Activated B cell treated with CpG ODN at 0.5 μM for 24 hours (primary cell): ENCODE measurements at regions not wholly inside any gene's neighbourhood (a gene's known extent, or its start where the extent isn't known, plus 50 kb on each side); places are given as distances from the start of the nearest gene placed in this dataset.

Experiments
- ATAC-seq: fragments of 200-7000 bp; cut with Tn5 transposase; one replicate; pipeline ENCODE4 v1.10.0; 2021; ENCODE audit warnings: low read depth, mild to moderate bottlenecking, moderate library complexity
- CTCF ChIA-PET: fragments of 350-600 bp; sonication (Branson Sonifier 250); formaldehyde crosslinking; loops from one replicate; lab custom pipeline; 2021; ENCODE audit warnings: antibody characterized with exemption; lab: Charles Lee
- POLR2A ChIA-PET: fragments of 350-600 bp; sonication (Branson Sonifier 250); formaldehyde crosslinking; loops from one replicate; lab custom pipeline; 2021; ENCODE audit warnings: antibody characterized with exemption; lab: Charles Lee
- DNase-seq: peaks from one replicate; pipeline ENCODE4 v3.0.0; 2022
- H3K27ac Mint-ChIP-seq: one replicate; pipeline ENCODE4 v1.8.0; 2020; ENCODE audit warnings: mixed read lengths
- H3K27me3 Mint-ChIP-seq: one replicate; pipeline ENCODE4 v1.8.0; 2021; ENCODE audit warnings: mixed read lengths
- H3K36me3 Mint-ChIP-seq: one replicate; pipeline ENCODE4 v1.8.0; 2021; ENCODE audit warnings: low read depth, mixed read lengths
- H3K4me1 Mint-ChIP-seq: one replicate; pipeline ENCODE4 v1.8.0; 2021; ENCODE audit warnings: mixed read lengths
- H3K4me3 Mint-ChIP-seq: one replicate; pipeline ENCODE4 v1.8.0; 2020; ENCODE audit warnings: mild to moderate bottlenecking, mixed read lengths
- H3K9me3 Mint-ChIP-seq: one replicate; pipeline ENCODE4 v1.8.0; 2020; ENCODE audit warnings: mixed read lengths
- CTCF ChIP-seq: fragments of 200-600 bp; IDR thresholded peaks from one replicate; pipeline ENCODE4 v1.8.0; 2022; ENCODE audit warnings: antibody characterized with exemption, mild to moderate bottlenecking
- intact Hi-C: fragments of 100-400 bp; cut with micrococcal nuclease; formaldehyde crosslinking; loops from one replicate; pipeline ENCODE4 v1.15.1; 2024

- Mint-ChIP-seq H3K36me3 (no peaks in the 10 kb centered on the region), H3K27ac (no peak overlapping the region), H3K4me1 (no peaks in the 10 kb centered on the region), H3K4me3 (no peak overlapping the region), H3K27me3 (no peaks in the 10 kb centered on the region), H3K9me3 (no peaks in the 10 kb centered on the region)
- ChIA-PET CTCF (no interaction called here), POLR2A (no interaction called here)
- TF ChIP-seq CTCF = no peak
- intact Hi-C loops = no loop called here
- ATAC-seq (no peak), DNase-seq (no peak)
Measured at GRCh38 chr4:141913928-141914327, 277.5 kb downstream of the IL15 start.

- CTCF ChIA-PET = no interaction called here
- H3K27me3 Mint-ChIP-seq = no peaks in the 10 kb centered on the region
- intact Hi-C loops = no loop called here
- no peaks in the 10 kb centered on the region for H3K4me1 Mint-ChIP-seq
- TF ChIP-seq CTCF = no peak
- H3K9me3 Mint-ChIP-seq = no peaks in the 10 kb centered on the region
- DNase-seq (no peak), ATAC-seq (no peak)
- no peaks in the 10 kb centered on the region for H3K36me3 Mint-ChIP-seq
- POLR2A ChIA-PET = no interaction called here
- no peak overlapping the region for H3K27ac Mint-ChIP-seq
- H3K4me3 Mint-ChIP-seq = no peak overlapping the region
Measured at GRCh38 chr4:141914746-141915145, 278.4 kb downstream of the IL15 start.

GRCh38 chr4:141919649-141920048, 283.3 kb downstream of the IL15 start:
- Mint-ChIP-seq H3K27ac (no peak overlapping the region), H3K4me1 (no peaks in the 10 kb centered on the region), H3K4me3 (no peak overlapping the region), H3K36me3 (no peaks in the 10 kb centered on the region), H3K27me3 (no peaks in the 10 kb centered on the region), H3K9me3 (no peaks in the 10 kb centered on the region)
- intact Hi-C loops = no loop called here
- TF ChIP-seq CTCF = no peak
- POLR2A ChIA-PET = no interaction called here
- no peak for DNase-seq
- CTCF ChIA-PET = interaction anchor here (0.5 kb wide), 1 partner anchor 371 kb away, joined by 3 read pairs; no protein-coding TSS in a partner anchor
- ATAC-seq = no peak

- no peak for TF ChIP-seq CTCF
- POLR2A ChIA-PET = no interaction called here
- DNase-seq = no peak
- H3K9me3 Mint-ChIP-seq = no peaks in the 10 kb centered on the region
- CTCF ChIA-PET = no interaction called here
- H3K4me3 Mint-ChIP-seq = no peak overlapping the region
- H3K27me3 Mint-ChIP-seq = no peaks in the 10 kb centered on the region
- ATAC-seq = no peak
- no peak overlapping the region for H3K27ac Mint-ChIP-seq
- no peaks in the 10 kb centered on the region for H3K4me1 Mint-ChIP-seq
- no peaks in the 10 kb centered on the region for H3K36me3 Mint-ChIP-seq
- intact Hi-C loops = no loop called here
Measured at GRCh38 chr4:141921293-141921692, 284.9 kb downstream of the IL15 start.

GRCh38 chr4:141922236-141922635, 285.9 kb downstream of the IL15 start:
- Mint-ChIP-seq H3K4me1 (no peaks in the 10 kb centered on the region), H3K4me3 (no peak overlapping the region), H3K27ac (no peak overlapping the region), H3K9me3 (no peaks in the 10 kb centered on the region), H3K27me3 (no peaks in the 10 kb centered on the region), H3K36me3 (no peaks in the 10 kb centered on the region)
- ChIA-PET POLR2A (no interaction called here), CTCF (no interaction called here)
- ATAC-seq (no peak), DNase-seq (no peak)
- no peak for TF ChIP-seq CTCF
- intact Hi-C loops = no loop called here
